ENCODE measurements at regions not wholly inside any gene's neighbourhood (a gene's known extent, or its start where the extent isn't known, plus 50 kb on each side); places are given as distances from the start of the nearest gene placed in this dataset.

- Histone ChIP-seq H3K27ac (no peak overlapping the region), H3K4me3 (no peak overlapping the region), H3K27me3 (no peaks in the 10 kb centered on the region), H3K4me1 (no peaks in the 10 kb centered on the region), H3K9me3 (no peaks in the 10 kb centered on the region), H3K36me3 (no peaks in the 10 kb centered on the region)
- no peak for DNase-seq
- TF ChIP-seq CTCF (IDR thresholded peaks at IDR 0.05) = no peak
- intact Hi-C loops (cut with DNase I; ENCODE audit: low total_unique reads) = no loop called here
Measured at GRCh38 chr13:73300718-73301425, 242.1 kb downstream of the KLF5 start.

- intact Hi-C loops (cut with DNase I; ENCODE audit: low total_unique reads) = no loop called here
- no peak for TF ChIP-seq CTCF (IDR thresholded peaks at IDR 0.05)
Measured at GRCh38 chr13:73299787-73300186, 241.0 kb downstream of the KLF5 start.

GRCh38 chr13:73293913-73294523, 235.2 kb downstream of the KLF5 start:
- no peaks in the 10 kb centered on the region for H3K9me3 ChIP-seq
- H3K4me3 ChIP-seq = no peak overlapping the region
- H3K27ac ChIP-seq = no peak overlapping the region
- TF ChIP-seq CTCF (IDR thresholded peaks at IDR 0.05) = no peak
- peaks cover 0 to 3% of the 10 kb centered on the region in 2 donors for H3K27me3 ChIP-seq
- intact Hi-C loops (cut with DNase I; ENCODE audit: low total_unique reads) = no loop called here
- H3K4me1 ChIP-seq = no peaks in the 10 kb centered on the region
- no peak for DNase-seq
- H3K36me3 ChIP-seq = no peaks in the 10 kb centered on the region

More at GRCh38 chr13:73299787-73300186, 241.0 kb downstream of the KLF5 start:
- Histone ChIP-seq H3K36me3 (no peaks in the 10 kb centered on the region), H3K4me3 (no peak overlapping the region), H3K9me3 (no peaks in the 10 kb centered on the region), H3K27me3 (no peaks in the 10 kb centered on the region), H3K27ac (no peak overlapping the region), H3K4me1 (no peaks in the 10 kb centered on the region)
- DNase-seq = no peak

- Histone ChIP-seq H3K9me3 (no peaks in the 10 kb centered on the region), H3K4me3 (no peak overlapping the region), H3K27ac (no peak overlapping the region), H3K27me3 (peaks cover 0 to 3% of the 10 kb centered on the region in 2 donors), H3K4me1 (no peaks in the 10 kb centered on the region), H3K36me3 (no peaks in the 10 kb centered on the region)
- DNase-seq = no peak
- intact Hi-C loops (cut with DNase I; ENCODE audit: low total_unique reads) = no loop called here
- TF ChIP-seq CTCF (IDR thresholded peaks at IDR 0.05) = no peak
Measured at GRCh38 chr13:73292127-73292526, 233.3 kb downstream of the KLF5 start.

GRCh38 chr13:73290844-73291243, 232.0 kb downstream of the KLF5 start:
- Histone ChIP-seq H3K4me3 (no peak overlapping the region), H3K9me3 (no peaks in the 10 kb centered on the region), H3K27ac (no peak overlapping the region), H3K4me1 (no peaks in the 10 kb centered on the region), H3K27me3 (peaks cover 0 to 3% of the 10 kb centered on the region in 2 donors), H3K36me3 (no peaks in the 10 kb centered on the region)
- intact Hi-C loops (cut with DNase I; ENCODE audit: low total_unique reads) = no loop called here
- TF ChIP-seq CTCF (IDR thresholded peaks at IDR 0.05) = no peak
- DNase-seq = no peak

All from tibial artery (tissue), 4 donors.